B cell (primary cell): ENCODE measurements at regions not wholly inside any gene's neighbourhood (a gene's known extent, or its start where the extent isn't known, plus 50 kb on each side); places are given as distances from the start of the nearest gene placed in this dataset.

Source experiments
- ATAC-seq: fragments of 200-7000 bp; cut with Tn5 transposase; one replicate; pipeline ENCODE4 v1.10.0; 2021; ENCODE audit warnings: low read depth, mild to moderate bottlenecking, moderate number of reproducible peaks, moderate library complexity
- CTCF ChIA-PET: fragments of 350-600 bp; sonication (Branson Sonifier 250); formaldehyde crosslinking; loops from one replicate; lab custom pipeline; 2021; ENCODE audit warnings: antibody characterized with exemption, inconsistent platforms; lab: Charles Lee
- POLR2A ChIA-PET: fragments of 350-600 bp; sonication (Branson Sonifier 250); formaldehyde crosslinking; loops from one replicate; lab custom pipeline; 2021; ENCODE audit warnings: antibody characterized with exemption; lab: Charles Lee
- DNase-seq: peaks from one replicate; pipeline ENCODE4 v3.0.0; 2013
- H2AFZ ChIP-seq: 2 replicates; pipeline ENCODE4 v1.6.1; 2012; ENCODE audit warnings: mild to moderate bottlenecking, low read depth, low read length; ENCODE audit not compliant: insufficient read depth, poor library complexity, severe bottlenecking
- H3K27ac ChIP-seq, 2 donors: 1 replicate in 1 of 2; 2 replicates in 1 of 2; pipeline ENCODE4 v1.5.1; 2012 to 2013; ENCODE audit warnings: low read length in 2 of 2, mild to moderate bottlenecking in 2 of 2, moderate library complexity in 1 of 2
- H3K27me3 ChIP-seq, 4 experiments: fragments of 200-600 bp in 1 of 4; sonication (generic) in 1 of 4; replicated peaks in 1 of 4; 1 replicate in 2 of 4; 2 replicates in 2 of 4; pipeline versions ENCODE4 v1.6.1 to v1.7.0; 2013 to 2016; ENCODE audit warnings: low read length in 3 of 4, mild to moderate bottlenecking in 2 of 4, mixed read lengths in 1 of 4, moderate library complexity in 1 of 4; ENCODE audit not compliant: insufficient read depth in 4 of 4, control insufficient read depth in 3 of 4; ENCODE audit errors: control extremely low read depth in 1 of 4
- H3K36me3 ChIP-seq, 2 experiments: replicated peaks in 1 of 2; 1 replicate in 1 of 2; 2 replicates in 1 of 2; pipeline versions ENCODE4 v1.6.1 to v1.7.1; 2013; ENCODE audit warnings: low read length in 1 of 2; ENCODE audit not compliant: insufficient read depth in 2 of 2, control insufficient read depth in 1 of 2; ENCODE audit errors: control extremely low read depth in 1 of 2, extremely low read depth in 1 of 2
- H3K4me1 ChIP-seq, 2 donors: fragments of 200-600 bp in 1 of 2; sonication (generic) in 1 of 2; 1 replicate in 1 of 2; 2 replicates in 1 of 2; pipeline versions ENCODE4 v1.5.1 to v1.6.1; 2013 to 2017; ENCODE audit warnings: low read length in 2 of 2; ENCODE audit not compliant: control insufficient read depth in 2 of 2, insufficient read depth in 2 of 2
- H3K4me2 ChIP-seq: replicated peaks from 2 replicates; pipeline ENCODE3; 2012; ENCODE audit warnings: mild to moderate bottlenecking, low read depth, low read length; ENCODE audit not compliant: poor library complexity, severe bottlenecking
- H3K4me3 ChIP-seq, 5 experiments: fragments of 200-600 bp in 1 of 5; sonication (generic) in 1 of 5; 1 replicate in 3 of 5; 2 replicates in 2 of 5; pipeline versions ENCODE4 v1.5.1 to v1.7.0; 2011 to 2016; ENCODE audit warnings: low read length in 4 of 5, mild to moderate bottlenecking in 4 of 5, low read depth in 2 of 5, control low read depth in 1 of 5, moderate library complexity in 1 of 5; ENCODE audit not compliant: insufficient read depth in 1 of 5; ENCODE audit errors: control extremely low read depth in 1 of 5, extremely low read depth in 1 of 5
- H3K79me2 ChIP-seq: fragments of 200-600 bp; sonication (generic); one replicate; pipeline ENCODE4 v1.6.0; 2016; ENCODE audit warnings: low read length; ENCODE audit not compliant: control insufficient read depth, insufficient read depth
- H3K9ac ChIP-seq: fragments of 200-600 bp; sonication (generic); 2 replicates; pipeline ENCODE4 v1.6.1; 2017; ENCODE audit warnings: mild to moderate bottlenecking, low read length, moderate library complexity
- H3K9me3 ChIP-seq, 3 donors: one replicate each; pipeline versions ENCODE4 v1.6.1 to v1.7.1; 2013; ENCODE audit warnings: low read length in 2 of 3; ENCODE audit not compliant: control insufficient read depth in 2 of 3, insufficient read depth in 1 of 3; ENCODE audit errors: control extremely low read depth in 1 of 3
- H4K20me1 ChIP-seq: 2 replicates; pipeline ENCODE4 v1.6.0; 2012; ENCODE audit warnings: mild to moderate bottlenecking, low read length; ENCODE audit not compliant: insufficient read depth, control insufficient read depth, poor library complexity, severe bottlenecking
- H3K27ac Mint-ChIP-seq: one replicate; pipeline ENCODE4 v1.8.0; 2021; ENCODE audit warnings: mixed read lengths
- H3K27me3 Mint-ChIP-seq: one replicate; pipeline ENCODE4 v1.8.0; 2021; ENCODE audit warnings: mixed read lengths
- H3K4me1 Mint-ChIP-seq: one replicate; pipeline ENCODE4 v1.8.0; 2021; ENCODE audit warnings: mixed read lengths
- H3K4me3 Mint-ChIP-seq: one replicate; pipeline ENCODE4 v1.8.0; 2021; ENCODE audit warnings: mixed read lengths
- H3K9me3 Mint-ChIP-seq: one replicate; pipeline ENCODE4 v1.8.0; 2022; ENCODE audit warnings: mixed read lengths; ENCODE audit not compliant: insufficient read depth
- CTCF ChIP-seq: fragments of 200-600 bp; IDR thresholded peaks from one replicate; pipeline ENCODE4 v1.8.0; 2022; ENCODE audit warnings: antibody characterized with exemption, mild to moderate bottlenecking
- EZH2 ChIP-seq: IDR thresholded peaks from 2 replicates; pipeline ENCODE4 v1.6.1; 2012; ENCODE audit warnings: borderline replicate concordance, low read depth, mild to moderate bottlenecking, moderate library complexity, low read length; ENCODE audit not compliant: insufficient read depth, poor library complexity, severe bottlenecking
- WGBS: methylation state at CpG from one replicate; pipeline ENCODE4 v1.1.5; 2013; ENCODE audit warnings: missing lambda C conversion rate; ENCODE audit not compliant: insufficient coverage; 5-methylcytosine and 5-hydroxymethylcytosine counted together
- intact Hi-C: fragments of 100-400 bp; cut with micrococcal nuclease; formaldehyde crosslinking; loops from one replicate; pipeline ENCODE4 v1.10.0; 2022

DNA sequence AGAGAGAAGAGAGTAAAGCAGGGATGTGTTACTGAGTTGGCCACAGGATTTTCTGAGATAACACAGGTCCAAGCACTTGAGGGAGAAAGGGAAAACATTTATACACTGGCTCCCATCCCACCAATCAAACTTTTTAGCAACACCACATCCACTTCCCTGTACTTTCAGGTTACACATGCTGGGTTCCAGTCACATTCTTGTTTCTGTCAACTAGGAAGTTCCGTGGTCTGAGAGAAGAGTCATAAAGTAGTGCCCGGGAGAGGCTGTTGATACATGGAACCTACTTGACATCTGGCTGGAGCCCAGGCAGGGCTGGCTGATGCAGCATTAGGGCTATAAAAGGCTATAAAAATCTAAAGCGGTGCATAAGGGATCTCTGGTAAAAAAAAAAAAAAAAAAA, 473.9 kb upstream of the COX7C start:
- Mint-ChIP-seq H3K9me3 (no peaks in the 10 kb centered on the region), H3K4me3 (no peak overlapping the region), H3K4me1 (no peaks in the 10 kb centered on the region), H3K27me3 (no peaks in the 10 kb centered on the region), H3K27ac (no peak overlapping the region)
- ChIA-PET CTCF (no interaction called here), POLR2A (no interaction called here)
- H3K9me3 ChIP-seq: no peaks in the 10 kb centered on the region
- WGBS: 63% methylated on average over 2 of the region's 3 CpGs
- TF ChIP-seq EZH2: no peak
- no peak for TF ChIP-seq CTCF
- no peak for ATAC-seq
- H3K9ac ChIP-seq: no peak overlapping the region
- no peak overlapping the region for H3K4me2 ChIP-seq
- no peaks in the 10 kb centered on the region for H3K79me2 ChIP-seq
- H3K27me3 ChIP-seq: no peaks in the 10 kb centered on the region
- no peaks in the 10 kb centered on the region for H3K36me3 ChIP-seq
- H3K4me1 ChIP-seq: no peaks in the 10 kb centered on the region
- DNase-seq: no peak
- no peak overlapping the region for H2AFZ ChIP-seq
- H3K27ac ChIP-seq: no peak overlapping the region
- no peak overlapping the region for H3K4me3 ChIP-seq
- intact Hi-C loops: no loop called here
- H4K20me1 ChIP-seq: no peaks in the 10 kb centered on the region

- POLR2A ChIA-PET: no interaction called here
- H3K4me3 Mint-ChIP-seq: no peak overlapping the region
- H3K4me1 Mint-ChIP-seq: no peaks in the 10 kb centered on the region
- H3K27me3 Mint-ChIP-seq: no peaks in the 10 kb centered on the region
- WGBS: 81% methylated on average over 3 of the region's 3 CpGs
- Histone ChIP-seq H3K27me3 (no peaks in the 10 kb centered on the region), H3K4me2 (no peak overlapping the region), H3K4me3 (no peak overlapping the region), H3K9me3 (peaks cover 0 to 4% (median 0%) of the 10 kb centered on the region in 3 donors), H2AFZ (no peak overlapping the region), H3K27ac (no peak overlapping the region), H3K36me3 (no peaks in the 10 kb centered on the region), H3K79me2 (no peaks in the 10 kb centered on the region), H3K9ac (no peak overlapping the region), H3K4me1 (no peaks in the 10 kb centered on the region), H4K20me1 (no peaks in the 10 kb centered on the region)
- CTCF ChIA-PET: no interaction called here
- DNase-seq: no peak
- intact Hi-C loops: no loop called here
- no peak for ATAC-seq
- H3K27ac Mint-ChIP-seq: no peak overlapping the region
- TF ChIP-seq EZH2 (no peak), CTCF (no peak)
- H3K9me3 Mint-ChIP-seq: no peaks in the 10 kb centered on the region
Measured at GRCh38 chr5:86152988-86153560, 464.7 kb upstream of the COX7C start.
